ENCODE measurements at regions not wholly inside any gene's neighbourhood (a gene's known extent, or its start where the extent isn't known, plus 50 kb on each side); places are given as distances from the start of the nearest gene placed in this dataset.

- 73 to 90% methylated on average over 1 to 3 of the region's 3 CpGs for WGBS, 2 donors (ENCODE audit: low coverage in 1 of 2)
- ATAC-seq: no peak
- TF ChIP-seq POLR2A (IDR thresholded peaks at IDR 0.05): no peak
- TF ChIP-seq EP300 (IDR thresholded peaks at IDR 0.05): no peak
- TF ChIP-seq, protein P1, sequence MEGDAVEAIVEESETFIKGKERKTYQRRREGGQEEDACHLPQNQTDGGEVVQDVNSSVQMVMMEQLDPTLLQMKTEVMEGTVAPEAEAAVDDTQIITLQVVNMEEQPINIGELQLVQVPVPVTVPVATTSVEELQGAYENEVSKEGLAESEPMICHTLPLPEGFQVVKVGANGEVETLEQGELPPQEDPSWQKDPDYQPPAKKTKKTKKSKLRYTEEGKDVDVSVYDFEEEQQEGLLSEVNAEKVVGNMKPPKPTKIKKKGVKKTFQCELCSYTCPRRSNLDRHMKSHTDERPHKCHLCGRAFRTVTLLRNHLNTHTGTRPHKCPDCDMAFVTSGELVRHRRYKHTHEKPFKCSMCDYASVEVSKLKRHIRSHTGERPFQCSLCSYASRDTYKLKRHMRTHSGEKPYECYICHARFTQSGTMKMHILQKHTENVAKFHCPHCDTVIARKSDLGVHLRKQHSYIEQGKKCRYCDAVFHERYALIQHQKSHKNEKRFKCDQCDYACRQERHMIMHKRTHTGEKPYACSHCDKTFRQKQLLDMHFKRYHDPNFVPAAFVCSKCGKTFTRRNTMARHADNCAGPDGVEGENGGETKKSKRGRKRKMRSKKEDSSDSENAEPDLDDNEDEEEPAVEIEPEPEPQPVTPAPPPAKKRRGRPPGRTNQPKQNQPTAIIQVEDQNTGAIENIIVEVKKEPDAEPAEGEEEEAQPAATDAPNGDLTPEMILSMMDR (IDR thresholded peaks at IDR 0.05): no peak
- TF ChIP-seq POLR2AphosphoS5 (IDR thresholded peaks at IDR 0.05): no peak
Observed at GRCh38 chr2:19140463-19141208, 217.8 kb downstream of the OSR1 start.

DNA sequence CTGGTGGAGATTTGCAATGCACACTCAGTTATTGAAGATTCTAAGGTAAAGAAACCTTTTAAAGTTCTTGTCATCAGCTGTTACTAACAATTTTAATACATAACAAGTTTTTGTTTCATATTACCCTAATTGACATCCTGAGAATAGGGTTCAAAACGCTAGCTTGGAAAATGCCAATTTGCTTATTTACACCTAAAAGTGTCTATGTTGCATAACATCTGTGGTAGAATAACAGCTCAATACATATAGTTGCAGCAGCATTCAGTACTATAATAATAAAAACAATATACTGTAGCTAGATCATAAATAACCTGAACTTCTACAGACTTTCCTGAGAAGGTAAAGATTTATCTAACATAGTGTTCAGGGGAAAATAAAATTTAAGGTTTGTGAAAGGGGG, 219.0 kb downstream of the OSR1 start:
- H3K4me1 ChIP-seq: no peaks in the 10 kb centered on the region
- H3K4me3 ChIP-seq: no peak overlapping the region
- no peak overlapping the region for H3K27ac ChIP-seq
- H3K27me3 ChIP-seq: no peaks in the 10 kb centered on the region
- H3K36me3 ChIP-seq: no peaks in the 10 kb centered on the region
- no peak for ATAC-seq
- 86 to 91% methylated on average over 1 of the region's 1 CpG for WGBS, 2 donors (ENCODE audit: low coverage in 1 of 2)
- TF ChIP-seq, protein P1 (IDR thresholded peaks at IDR 0.05): no peak
- no peak for TF ChIP-seq POLR2A (IDR thresholded peaks at IDR 0.05)
- TF ChIP-seq POLR2AphosphoS5 (IDR thresholded peaks at IDR 0.05): no peak
- TF ChIP-seq EP300 (IDR thresholded peaks at IDR 0.05): no peak
- peaks cover 0 to 4% (median 0%) of the 10 kb centered on the region in 3 donors for H3K9me3 ChIP-seq

More at GRCh38 chr2:19140463-19141208, 217.8 kb downstream of the OSR1 start:
- H3K9me3 ChIP-seq: no peaks in the 10 kb centered on the region
- no peaks in the 10 kb centered on the region for H3K27me3 ChIP-seq
- no peaks in the 10 kb centered on the region for H3K4me1 ChIP-seq
- no peak overlapping the region for H3K27ac ChIP-seq
- H3K4me3 ChIP-seq: no peak overlapping the region
- H3K36me3 ChIP-seq: no peaks in the 10 kb centered on the region

DNA sequence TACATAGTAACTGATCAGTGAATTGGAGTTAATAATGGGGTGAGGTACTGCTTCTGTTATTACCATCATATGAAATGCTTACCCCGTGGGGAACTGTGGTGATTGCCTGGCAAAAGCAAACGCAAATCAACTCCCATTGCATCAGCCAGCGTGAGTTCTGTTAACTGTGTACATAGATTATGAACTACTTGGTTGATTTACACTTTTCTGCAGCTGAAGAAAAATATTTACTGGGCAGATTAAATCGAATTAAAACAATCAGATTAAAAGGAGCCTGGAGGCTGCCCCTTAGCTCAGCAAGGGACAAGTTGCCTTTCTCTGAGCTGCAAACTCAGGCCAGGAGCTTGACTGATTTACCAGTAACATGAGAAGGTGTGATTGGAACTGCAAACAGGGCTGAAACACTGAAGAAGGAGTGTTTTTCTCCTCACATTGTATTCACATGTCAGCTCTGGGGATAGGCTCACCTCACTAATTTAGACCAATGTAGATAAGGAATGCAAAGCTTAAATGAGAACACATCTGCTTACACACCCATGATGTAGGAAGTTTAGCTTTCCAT, 220.1 kb downstream of the OSR1 start:
- no peak overlapping the region for H3K27ac ChIP-seq
- ATAC-seq: no peak
- no peaks in the 10 kb centered on the region for H3K27me3 ChIP-seq
- no peaks in the 10 kb centered on the region for H3K36me3 ChIP-seq
- no peak overlapping the region for H3K4me3 ChIP-seq
- H3K4me1 ChIP-seq: no peaks in the 10 kb centered on the region
- WGBS, 2 donors (ENCODE audit: low coverage in 1 of 2): 66 to 83% methylated on average over 3 to 4 of the region's 4 CpGs
- TF ChIP-seq EP300 (IDR thresholded peaks at IDR 0.05) (no peak), POLR2A (IDR thresholded peaks at IDR 0.05) (no peak), POLR2AphosphoS5 (IDR thresholded peaks at IDR 0.05) (no peak)
- TF ChIP-seq, protein P1 (IDR thresholded peaks at IDR 0.05): no peak
- peaks cover 0 to 4% (median 0%) of the 10 kb centered on the region in 3 donors for H3K9me3 ChIP-seq

DNA sequence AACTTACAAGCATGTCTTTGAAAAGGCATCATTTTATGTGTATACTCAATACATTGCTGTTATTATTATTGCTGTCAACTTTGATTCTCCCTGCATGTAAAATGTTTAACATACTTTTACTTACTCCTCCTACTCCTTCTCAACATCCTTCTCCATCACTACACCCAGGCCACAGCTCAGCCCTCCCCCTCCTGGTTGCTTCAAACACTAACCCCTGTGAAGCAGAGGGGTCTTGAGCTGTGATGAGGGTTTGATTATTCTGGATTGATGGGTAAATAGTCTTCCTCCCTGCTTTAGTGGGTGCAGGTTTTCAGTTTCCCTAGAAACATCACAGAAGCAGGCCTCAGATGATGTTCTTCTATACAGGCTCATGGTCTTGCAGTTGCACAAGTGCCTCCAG, 221.0 kb downstream of the OSR1 start:
- Histone ChIP-seq H3K9me3 (peaks cover 0 to 4% (median 0%) of the 10 kb centered on the region in 3 donors), H3K27ac (no peak overlapping the region), H3K4me3 (no peak overlapping the region), H3K36me3 (no peaks in the 10 kb centered on the region), H3K4me1 (no peaks in the 10 kb centered on the region), H3K27me3 (no peaks in the 10 kb centered on the region)
- no peak for TF ChIP-seq POLR2AphosphoS5 (IDR thresholded peaks at IDR 0.05)
- no peak for TF ChIP-seq POLR2A (IDR thresholded peaks at IDR 0.05)
- TF ChIP-seq EP300 (IDR thresholded peaks at IDR 0.05): no peak
- TF ChIP-seq, protein P1 (IDR thresholded peaks at IDR 0.05): no peak
- no peak for ATAC-seq

- TF ChIP-seq, protein P1 (IDR thresholded peaks at IDR 0.05): no peak
- TF ChIP-seq POLR2AphosphoS5 (IDR thresholded peaks at IDR 0.05): no peak
- no peak for TF ChIP-seq EP300 (IDR thresholded peaks at IDR 0.05)
- no peak for TF ChIP-seq POLR2A (IDR thresholded peaks at IDR 0.05)
- WGBS, 2 donors (ENCODE audit: low coverage in 1 of 2): 87 to 95% methylated on average over 2 of the region's 2 CpGs
- Histone ChIP-seq H3K27ac (no peak overlapping the region), H3K9me3 (peaks cover 0 to 4% (median 0%) of the 10 kb centered on the region in 3 donors), H3K4me3 (no peak overlapping the region), H3K4me1 (peaks cover 0 to 6% (median 0%) of the 10 kb centered on the region in 3 donors), H3K36me3 (no peaks in the 10 kb centered on the region), H3K27me3 (no peaks in the 10 kb centered on the region)
- no peak for ATAC-seq
Observed at GRCh38 chr2:19132967-19133366, 225.5 kb downstream of the OSR1 start.

All from gastroesophageal sphincter (tissue), 4 donors.